B cell (primary cell): ENCODE measurements at regions not wholly inside any gene's neighbourhood (a gene's known extent, or its start where the extent isn't known, plus 50 kb on each side); places are given as distances from the start of the nearest gene placed in this dataset.

ENCODE experiments used
- ATAC-seq: fragments of 200-7000 bp; cut with Tn5 transposase; one replicate; pipeline ENCODE4 v1.10.0; 2021; ENCODE audit warnings: low read depth, mild to moderate bottlenecking, moderate number of reproducible peaks, moderate library complexity
- CTCF ChIA-PET: fragments of 350-600 bp; sonication (Branson Sonifier 250); formaldehyde crosslinking; loops from one replicate; lab custom pipeline; 2021; ENCODE audit warnings: antibody characterized with exemption, inconsistent platforms; lab: Charles Lee
- POLR2A ChIA-PET: fragments of 350-600 bp; sonication (Branson Sonifier 250); formaldehyde crosslinking; loops from one replicate; lab custom pipeline; 2021; ENCODE audit warnings: antibody characterized with exemption; lab: Charles Lee
- DNase-seq: peaks from one replicate; pipeline ENCODE4 v3.0.0; 2013
- H2AFZ ChIP-seq: 2 replicates; pipeline ENCODE4 v1.6.1; 2012; ENCODE audit warnings: mild to moderate bottlenecking, low read depth, low read length; ENCODE audit not compliant: insufficient read depth, poor library complexity, severe bottlenecking
- H3K27ac ChIP-seq, 2 donors: 1 replicate in 1 of 2; 2 replicates in 1 of 2; pipeline ENCODE4 v1.5.1; 2012 to 2013; ENCODE audit warnings: low read length in 2 of 2, mild to moderate bottlenecking in 2 of 2, moderate library complexity in 1 of 2
- H3K27me3 ChIP-seq, 4 experiments: fragments of 200-600 bp in 1 of 4; sonication (generic) in 1 of 4; replicated peaks in 1 of 4; 1 replicate in 2 of 4; 2 replicates in 2 of 4; pipeline versions ENCODE4 v1.6.1 to v1.7.0; 2013 to 2016; ENCODE audit warnings: low read length in 3 of 4, mild to moderate bottlenecking in 2 of 4, mixed read lengths in 1 of 4, moderate library complexity in 1 of 4; ENCODE audit not compliant: insufficient read depth in 4 of 4, control insufficient read depth in 3 of 4; ENCODE audit errors: control extremely low read depth in 1 of 4
- H3K36me3 ChIP-seq, 2 experiments: replicated peaks in 1 of 2; 1 replicate in 1 of 2; 2 replicates in 1 of 2; pipeline versions ENCODE4 v1.6.1 to v1.7.1; 2013; ENCODE audit warnings: low read length in 1 of 2; ENCODE audit not compliant: insufficient read depth in 2 of 2, control insufficient read depth in 1 of 2; ENCODE audit errors: control extremely low read depth in 1 of 2, extremely low read depth in 1 of 2
- H3K4me1 ChIP-seq, 2 donors: fragments of 200-600 bp in 1 of 2; sonication (generic) in 1 of 2; 1 replicate in 1 of 2; 2 replicates in 1 of 2; pipeline versions ENCODE4 v1.5.1 to v1.6.1; 2013 to 2017; ENCODE audit warnings: low read length in 2 of 2; ENCODE audit not compliant: control insufficient read depth in 2 of 2, insufficient read depth in 2 of 2
- H3K4me2 ChIP-seq: replicated peaks from 2 replicates; pipeline ENCODE3; 2012; ENCODE audit warnings: mild to moderate bottlenecking, low read depth, low read length; ENCODE audit not compliant: poor library complexity, severe bottlenecking
- H3K4me3 ChIP-seq, 5 experiments: fragments of 200-600 bp in 1 of 5; sonication (generic) in 1 of 5; 1 replicate in 3 of 5; 2 replicates in 2 of 5; pipeline versions ENCODE4 v1.5.1 to v1.7.0; 2011 to 2016; ENCODE audit warnings: low read length in 4 of 5, mild to moderate bottlenecking in 4 of 5, low read depth in 2 of 5, control low read depth in 1 of 5, moderate library complexity in 1 of 5; ENCODE audit not compliant: insufficient read depth in 1 of 5; ENCODE audit errors: control extremely low read depth in 1 of 5, extremely low read depth in 1 of 5
- H3K79me2 ChIP-seq: fragments of 200-600 bp; sonication (generic); one replicate; pipeline ENCODE4 v1.6.0; 2016; ENCODE audit warnings: low read length; ENCODE audit not compliant: control insufficient read depth, insufficient read depth
- H3K9ac ChIP-seq: fragments of 200-600 bp; sonication (generic); 2 replicates; pipeline ENCODE4 v1.6.1; 2017; ENCODE audit warnings: mild to moderate bottlenecking, low read length, moderate library complexity
- H3K9me3 ChIP-seq, 3 donors: one replicate each; pipeline versions ENCODE4 v1.6.1 to v1.7.1; 2013; ENCODE audit warnings: low read length in 2 of 3; ENCODE audit not compliant: control insufficient read depth in 2 of 3, insufficient read depth in 1 of 3; ENCODE audit errors: control extremely low read depth in 1 of 3
- H4K20me1 ChIP-seq: 2 replicates; pipeline ENCODE4 v1.6.0; 2012; ENCODE audit warnings: mild to moderate bottlenecking, low read length; ENCODE audit not compliant: insufficient read depth, control insufficient read depth, poor library complexity, severe bottlenecking
- H3K27ac Mint-ChIP-seq: one replicate; pipeline ENCODE4 v1.8.0; 2021; ENCODE audit warnings: mixed read lengths
- H3K27me3 Mint-ChIP-seq: one replicate; pipeline ENCODE4 v1.8.0; 2021; ENCODE audit warnings: mixed read lengths
- H3K4me1 Mint-ChIP-seq: one replicate; pipeline ENCODE4 v1.8.0; 2021; ENCODE audit warnings: mixed read lengths
- H3K4me3 Mint-ChIP-seq: one replicate; pipeline ENCODE4 v1.8.0; 2021; ENCODE audit warnings: mixed read lengths
- H3K9me3 Mint-ChIP-seq: one replicate; pipeline ENCODE4 v1.8.0; 2022; ENCODE audit warnings: mixed read lengths; ENCODE audit not compliant: insufficient read depth
- EZH2 ChIP-seq: IDR thresholded peaks from 2 replicates; pipeline ENCODE4 v1.6.1; 2012; ENCODE audit warnings: borderline replicate concordance, low read depth, mild to moderate bottlenecking, moderate library complexity, low read length; ENCODE audit not compliant: insufficient read depth, poor library complexity, severe bottlenecking
- WGBS: methylation state at CpG from one replicate; pipeline ENCODE4 v1.1.5; 2013; ENCODE audit warnings: missing lambda C conversion rate; ENCODE audit not compliant: insufficient coverage; 5-methylcytosine and 5-hydroxymethylcytosine counted together
- intact Hi-C: fragments of 100-400 bp; cut with micrococcal nuclease; formaldehyde crosslinking; loops from one replicate; pipeline ENCODE4 v1.10.0; 2022
- TF ChIP-seq, protein P1 (sequence below): fragments of 200-600 bp; IDR thresholded peaks from one replicate; pipeline ENCODE4 v1.8.0; 2022; ENCODE audit warnings: antibody characterized with exemption, mild to moderate bottlenecking

DNA sequence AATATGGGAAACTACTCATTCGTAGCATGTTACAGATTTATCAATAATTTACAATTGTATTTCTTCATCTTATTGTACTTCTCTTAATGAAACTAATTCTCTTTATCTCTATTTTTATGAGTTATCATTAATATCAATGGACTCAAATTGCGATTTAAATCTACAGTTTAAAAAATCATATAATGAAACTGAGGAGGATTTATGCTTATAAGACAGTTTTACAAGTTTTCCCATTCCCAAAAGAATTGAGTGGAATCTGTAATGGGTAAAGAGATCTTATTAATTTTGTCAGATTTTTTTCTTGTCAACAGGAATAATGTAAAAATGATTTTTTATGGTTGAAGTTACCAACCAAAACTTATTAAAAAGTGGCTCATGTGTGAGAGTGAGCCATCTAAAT lies 468.0 kb downstream of the METTL4 start:
- POLR2A ChIA-PET: no interaction called here
- no peak overlapping the region for H3K4me3 Mint-ChIP-seq
- ATAC-seq (no peak), DNase-seq (no peak)
- H3K9ac ChIP-seq: no peak overlapping the region
- H2AFZ ChIP-seq: no peak overlapping the region
- H3K27me3 ChIP-seq: no peaks in the 10 kb centered on the region
- no peaks in the 10 kb centered on the region for H3K9me3 Mint-ChIP-seq
- H3K27ac ChIP-seq: no peak overlapping the region
- intact Hi-C loops: no loop called here
- H3K4me1 Mint-ChIP-seq: peaks cover 6% of the 10 kb centered on the region
- TF ChIP-seq, protein P1, sequence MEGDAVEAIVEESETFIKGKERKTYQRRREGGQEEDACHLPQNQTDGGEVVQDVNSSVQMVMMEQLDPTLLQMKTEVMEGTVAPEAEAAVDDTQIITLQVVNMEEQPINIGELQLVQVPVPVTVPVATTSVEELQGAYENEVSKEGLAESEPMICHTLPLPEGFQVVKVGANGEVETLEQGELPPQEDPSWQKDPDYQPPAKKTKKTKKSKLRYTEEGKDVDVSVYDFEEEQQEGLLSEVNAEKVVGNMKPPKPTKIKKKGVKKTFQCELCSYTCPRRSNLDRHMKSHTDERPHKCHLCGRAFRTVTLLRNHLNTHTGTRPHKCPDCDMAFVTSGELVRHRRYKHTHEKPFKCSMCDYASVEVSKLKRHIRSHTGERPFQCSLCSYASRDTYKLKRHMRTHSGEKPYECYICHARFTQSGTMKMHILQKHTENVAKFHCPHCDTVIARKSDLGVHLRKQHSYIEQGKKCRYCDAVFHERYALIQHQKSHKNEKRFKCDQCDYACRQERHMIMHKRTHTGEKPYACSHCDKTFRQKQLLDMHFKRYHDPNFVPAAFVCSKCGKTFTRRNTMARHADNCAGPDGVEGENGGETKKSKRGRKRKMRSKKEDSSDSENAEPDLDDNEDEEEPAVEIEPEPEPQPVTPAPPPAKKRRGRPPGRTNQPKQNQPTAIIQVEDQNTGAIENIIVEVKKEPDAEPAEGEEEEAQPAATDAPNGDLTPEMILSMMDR: no peak
- TF ChIP-seq EZH2: no peak
- no peaks in the 10 kb centered on the region for H3K9me3 ChIP-seq
- no peaks in the 10 kb centered on the region for H3K27me3 Mint-ChIP-seq
- no peaks in the 10 kb centered on the region for H3K36me3 ChIP-seq
- no peak overlapping the region for H3K27ac Mint-ChIP-seq
- CTCF ChIA-PET: no interaction called here
- no peaks in the 10 kb centered on the region for H4K20me1 ChIP-seq
- H3K4me3 ChIP-seq: no peak overlapping the region
- H3K4me2 ChIP-seq: no peak overlapping the region
- WGBS: no CpG with 5 or more reads among the region's 2 CpGs
- no peaks in the 10 kb centered on the region for H3K79me2 ChIP-seq
- H3K4me1 ChIP-seq: no peaks in the 10 kb centered on the region

DNA sequence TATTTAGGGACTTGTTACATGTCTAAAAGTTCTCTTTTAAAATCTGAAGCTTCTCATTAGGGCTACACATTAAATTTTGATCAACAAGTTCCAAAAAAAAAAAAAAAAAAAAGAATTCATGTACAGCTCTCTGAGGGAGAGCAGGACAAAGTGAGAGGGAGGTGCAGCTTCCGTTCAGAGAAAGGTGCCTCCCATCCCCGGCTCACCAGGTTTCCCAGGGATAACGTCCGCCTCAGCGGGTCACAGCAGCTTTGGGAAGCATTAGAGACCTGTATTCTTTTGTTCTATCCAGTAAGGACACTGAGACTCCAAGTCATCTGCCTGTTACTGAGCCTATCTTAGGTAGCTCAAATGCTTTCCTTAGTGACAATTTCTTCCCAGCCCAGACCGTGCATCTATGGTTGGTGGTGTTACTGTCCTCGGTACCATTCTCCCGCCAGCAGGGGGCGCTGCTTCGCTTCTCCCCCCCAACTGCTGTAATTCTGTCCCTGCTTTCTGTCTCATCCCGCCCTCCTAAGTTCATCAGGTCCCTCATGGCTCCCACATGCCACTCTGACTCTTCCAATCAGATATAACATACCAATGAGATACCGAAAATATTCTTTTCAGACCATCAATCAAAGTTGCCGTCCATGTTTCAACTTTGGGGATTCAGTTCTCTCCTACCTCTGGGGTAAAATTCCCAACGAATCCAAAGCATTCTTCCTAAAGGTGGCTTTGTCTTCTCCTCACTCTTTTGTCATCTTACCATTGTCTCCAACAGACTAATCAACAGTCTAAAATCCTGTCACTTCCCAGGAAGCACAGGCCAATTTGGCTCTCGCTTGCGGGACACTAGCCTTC lies 466.5 kb downstream of the METTL4 start:
- peak; percentile 44 for DNase-seq
- no peaks in the 10 kb centered on the region for H3K4me1 ChIP-seq
- ChIA-PET POLR2A (no interaction called here), CTCF (interaction anchor here (0.8 to 4.1 kb wide), 10 partner anchors 7 to 443 kb away, joined by 3 to 30 read pairs (median 4); no protein-coding TSS in a partner anchor)
- no peak overlapping the region for H2AFZ ChIP-seq
- WGBS: 48% methylated on average over 15 of the region's 16 CpGs
- H3K27me3 Mint-ChIP-seq: peaks cover 2% of the 10 kb centered on the region
- H3K4me1 Mint-ChIP-seq: peaks cover 6% of the 10 kb centered on the region
- no peak overlapping the region for H3K27ac Mint-ChIP-seq
- no peak for TF ChIP-seq EZH2
- TF ChIP-seq, protein P1: peak; percentile 75
- H3K4me2 ChIP-seq: no peak overlapping the region
- H3K79me2 ChIP-seq: no peaks in the 10 kb centered on the region
- no peak overlapping the region for H3K27ac ChIP-seq
- no peaks in the 10 kb centered on the region for H3K9me3 Mint-ChIP-seq
- H3K4me3 ChIP-seq: no peak overlapping the region
- no peaks in the 10 kb centered on the region for H4K20me1 ChIP-seq
- no peaks in the 10 kb centered on the region for H3K9me3 ChIP-seq
- peak; percentile 56 for ATAC-seq
- intact Hi-C loops: loop anchor here (1.0 kb wide), 1 partner anchor 437 kb away; no protein-coding TSS in a partner anchor
- H3K9ac ChIP-seq: no peak overlapping the region
- no peak overlapping the region for H3K4me3 Mint-ChIP-seq
- H3K27me3 ChIP-seq: no peaks in the 10 kb centered on the region
- H3K36me3 ChIP-seq: no peaks in the 10 kb centered on the region
